ENCODE measurements at regions not wholly inside any gene's neighbourhood (a gene's known extent, or its start where the extent isn't known, plus 50 kb on each side); places are given as distances from the start of the nearest gene placed in this dataset.
A peak's percentile ranks its signal among the peaks of the same experiment; 100 is the strongest.
"Not testable (repeated sequence)": the region's sequence is repeated elsewhere in the genome, so short reads cannot be mapped to it uniquely, and the experiment has no call there.

DNA sequence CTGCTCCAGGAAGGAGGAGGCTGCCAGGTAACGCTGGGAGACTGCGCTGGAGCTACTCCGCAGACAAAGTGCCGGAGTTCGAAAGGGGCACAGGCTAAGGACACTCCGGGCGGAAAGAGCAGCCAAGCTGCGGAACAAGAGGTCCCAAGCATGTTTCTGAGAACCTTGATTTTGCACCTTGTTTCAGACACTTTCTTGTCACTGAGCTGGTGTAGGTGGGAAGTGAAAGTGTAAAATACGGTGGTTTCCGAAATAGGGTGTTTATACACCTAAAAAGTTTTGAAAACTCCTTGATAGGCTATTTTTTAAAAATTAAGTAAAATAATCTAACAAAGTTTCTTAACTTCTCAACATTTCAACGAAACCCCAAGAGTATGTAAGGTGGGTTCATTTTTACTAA is 278.2 kb downstream of the ANAPC1 start:
- DNase-seq: not testable (repeated sequence)

DNA sequence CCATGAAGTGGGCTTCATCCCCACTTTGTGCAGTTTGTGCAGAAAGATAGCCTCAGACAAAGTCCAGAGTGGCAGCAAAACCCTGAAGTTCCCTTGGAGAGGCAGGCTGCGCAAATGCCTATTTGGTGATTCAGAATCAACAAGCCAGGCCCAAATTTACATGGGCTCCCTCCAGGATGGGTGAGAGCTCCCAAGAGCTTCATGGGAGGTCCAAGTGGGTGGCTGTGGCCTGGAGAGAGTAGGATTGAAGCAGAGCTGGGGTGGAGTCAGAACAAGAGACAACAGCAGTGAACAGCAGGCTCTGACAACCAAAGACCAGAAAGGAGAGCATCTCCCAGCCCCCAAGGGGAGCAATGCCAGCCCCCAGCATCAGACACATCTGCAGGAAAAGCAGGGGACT is 277.4 kb downstream of the ANAPC1 start:
- DNase-seq: not testable (repeated sequence)

DNA sequence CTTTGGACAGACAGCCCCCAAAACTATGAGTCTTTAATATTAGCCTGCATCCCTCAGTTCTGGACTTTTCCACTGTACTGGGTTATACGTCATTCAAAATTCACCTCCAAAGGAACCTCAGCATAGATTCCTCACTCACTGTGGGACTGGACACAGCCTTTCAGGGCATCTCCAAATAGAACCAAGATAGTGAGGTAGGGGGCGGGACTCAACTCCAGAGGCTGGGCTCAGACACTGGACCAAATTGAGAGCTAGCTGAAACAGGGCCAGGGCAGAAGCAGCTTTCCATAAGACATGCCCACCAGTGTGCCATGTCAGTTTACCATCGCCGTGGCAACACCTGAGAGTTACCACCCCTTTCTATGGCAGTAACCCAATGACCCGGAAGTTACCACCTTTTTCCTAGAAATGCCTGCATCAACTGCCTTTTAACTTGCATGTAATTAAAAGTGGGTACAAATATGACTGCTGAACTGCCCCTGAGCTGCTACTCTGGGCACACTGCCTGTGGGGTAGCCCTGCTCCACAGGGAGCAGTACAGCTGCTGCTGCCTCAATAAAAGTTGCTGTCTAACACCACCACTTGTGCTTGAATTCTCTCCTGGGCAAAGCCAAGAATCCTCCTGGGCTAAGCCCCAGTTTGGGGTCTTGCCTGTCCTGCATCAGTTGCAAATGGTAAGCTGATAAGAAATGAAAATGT is 274.7 kb downstream of the ANAPC1 start:
- not testable (repeated sequence) for DNase-seq

DNA sequence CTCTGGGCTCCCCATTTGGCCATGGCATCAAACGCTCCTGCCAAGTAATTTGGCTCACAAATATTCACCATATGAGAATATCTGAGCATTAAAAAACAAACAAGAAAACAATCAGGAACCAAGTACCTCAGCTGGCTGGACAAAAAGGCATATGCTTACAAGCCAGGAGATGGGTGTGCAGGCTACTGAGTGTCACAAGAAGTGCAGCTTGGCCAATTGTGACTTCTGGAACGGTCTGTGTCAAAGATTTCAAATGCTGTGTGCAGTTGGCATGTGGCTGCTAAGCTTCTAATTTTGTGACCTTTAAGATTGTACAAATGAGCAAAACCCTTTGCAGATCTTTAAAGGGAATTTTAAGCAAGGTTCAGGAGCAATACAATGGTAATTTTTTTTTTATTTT is 274.0 kb downstream of the ANAPC1 start:
- not testable (repeated sequence) for DNase-seq

DNA sequence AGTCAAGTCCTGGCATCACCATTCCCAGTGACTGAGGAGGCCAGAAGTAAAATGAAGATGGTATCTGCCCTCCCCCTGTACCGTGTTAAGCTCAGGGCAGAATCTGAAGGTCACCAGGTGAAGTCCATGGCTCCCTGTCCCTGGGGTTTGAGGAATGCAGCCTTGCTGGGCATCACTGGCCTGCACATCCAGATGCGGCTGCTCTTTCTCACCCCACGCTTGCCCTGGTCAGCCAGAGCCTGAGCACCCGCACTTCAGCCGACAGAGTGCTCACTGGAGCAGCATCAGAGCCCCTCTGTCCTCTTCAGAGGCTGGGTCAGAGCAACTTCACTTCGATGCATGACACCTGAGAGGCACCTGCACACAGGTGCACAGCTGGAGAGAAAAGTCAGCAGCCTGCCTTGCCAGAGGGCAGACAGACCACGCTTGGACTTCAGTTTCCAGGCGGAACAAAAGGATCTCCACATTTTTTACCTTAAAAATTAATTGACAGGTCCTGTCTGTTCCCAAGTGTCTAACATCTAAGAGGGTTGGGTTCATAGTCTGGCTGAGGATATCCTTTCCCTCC is 267.3 kb downstream of the ANAPC1 start:
- no peak for DNase-seq

DNA sequence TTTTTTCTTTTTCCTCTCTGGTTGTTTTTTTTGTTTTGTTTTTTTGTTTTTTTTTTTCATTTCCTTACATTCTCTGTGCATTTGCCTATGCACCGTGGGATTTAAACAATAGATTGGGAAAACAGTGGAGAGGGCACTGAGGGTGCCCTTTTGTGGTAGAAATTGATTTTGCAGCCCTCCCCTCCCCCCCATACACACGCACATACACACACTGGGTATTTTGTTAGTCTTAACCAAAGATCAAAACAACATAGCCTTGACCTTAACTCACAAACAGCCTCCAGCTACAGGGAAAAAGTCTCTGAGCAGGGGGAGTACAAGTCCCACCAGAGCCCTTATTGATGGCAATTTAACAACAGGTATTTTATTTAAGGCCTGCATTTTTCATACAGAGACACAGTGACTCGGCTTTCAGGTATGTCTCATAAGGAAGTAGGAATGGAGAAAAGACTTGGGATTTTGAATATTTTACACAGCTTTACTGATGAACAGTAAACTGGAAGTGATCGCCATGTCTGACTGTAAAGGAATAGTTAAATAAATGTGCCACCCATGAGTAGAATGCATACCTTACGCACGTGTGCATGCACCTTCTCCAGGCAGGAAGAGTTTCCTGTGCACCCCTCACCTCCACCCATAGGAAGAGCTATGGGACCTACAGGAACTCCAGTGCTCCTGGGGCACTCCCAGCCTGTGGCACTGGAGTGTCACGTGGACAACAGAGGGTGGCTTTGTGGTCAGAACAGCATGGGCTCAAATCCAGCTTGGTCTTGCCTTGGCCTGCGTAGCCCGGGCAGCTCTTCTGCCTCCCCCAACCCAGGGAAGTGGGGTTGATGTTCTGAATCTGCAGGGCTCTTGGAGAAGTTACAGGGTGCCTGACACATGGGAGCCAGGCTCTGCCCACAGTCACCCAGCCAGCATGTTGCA is 266.4 kb downstream of the ANAPC1 start:
- DNase-seq: no peak

DNA sequence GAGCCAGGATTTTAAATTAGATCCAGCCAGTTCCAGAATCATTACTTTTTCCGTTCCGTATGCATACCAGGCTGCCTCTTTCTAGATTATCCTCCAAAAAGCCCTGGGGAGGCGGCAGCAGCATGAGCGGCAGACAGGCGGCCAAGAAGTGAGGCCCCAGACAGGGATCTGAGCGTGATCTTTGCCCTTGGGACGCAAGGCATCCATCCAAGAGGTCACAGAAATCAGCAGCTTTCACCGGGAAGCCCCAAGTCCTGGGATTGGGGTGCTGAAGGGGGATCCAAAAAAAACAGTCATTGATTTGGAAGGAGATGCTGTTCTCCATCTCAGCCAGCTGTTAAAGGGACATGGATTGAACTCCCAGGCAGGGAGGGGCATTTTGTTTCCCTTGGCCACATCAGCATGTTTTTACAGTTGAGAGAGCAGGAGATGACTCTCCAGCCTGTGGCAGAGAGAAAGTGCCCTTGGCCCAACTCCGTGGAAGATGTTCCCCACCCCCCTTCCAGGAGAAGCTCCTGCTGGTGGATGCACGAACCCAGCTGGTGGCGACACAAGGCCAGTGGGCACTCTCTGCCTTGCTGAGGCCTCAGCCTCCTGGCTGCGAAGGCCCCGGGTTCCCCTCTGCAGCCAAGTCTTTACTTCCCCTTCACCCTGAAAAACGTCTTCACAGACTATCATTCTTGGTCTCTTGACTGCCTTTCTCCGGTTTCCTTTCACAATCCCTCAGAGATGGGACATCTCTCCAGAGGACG is 265.6 kb downstream of the ANAPC1 start:
- DNase-seq: no peak

DNA sequence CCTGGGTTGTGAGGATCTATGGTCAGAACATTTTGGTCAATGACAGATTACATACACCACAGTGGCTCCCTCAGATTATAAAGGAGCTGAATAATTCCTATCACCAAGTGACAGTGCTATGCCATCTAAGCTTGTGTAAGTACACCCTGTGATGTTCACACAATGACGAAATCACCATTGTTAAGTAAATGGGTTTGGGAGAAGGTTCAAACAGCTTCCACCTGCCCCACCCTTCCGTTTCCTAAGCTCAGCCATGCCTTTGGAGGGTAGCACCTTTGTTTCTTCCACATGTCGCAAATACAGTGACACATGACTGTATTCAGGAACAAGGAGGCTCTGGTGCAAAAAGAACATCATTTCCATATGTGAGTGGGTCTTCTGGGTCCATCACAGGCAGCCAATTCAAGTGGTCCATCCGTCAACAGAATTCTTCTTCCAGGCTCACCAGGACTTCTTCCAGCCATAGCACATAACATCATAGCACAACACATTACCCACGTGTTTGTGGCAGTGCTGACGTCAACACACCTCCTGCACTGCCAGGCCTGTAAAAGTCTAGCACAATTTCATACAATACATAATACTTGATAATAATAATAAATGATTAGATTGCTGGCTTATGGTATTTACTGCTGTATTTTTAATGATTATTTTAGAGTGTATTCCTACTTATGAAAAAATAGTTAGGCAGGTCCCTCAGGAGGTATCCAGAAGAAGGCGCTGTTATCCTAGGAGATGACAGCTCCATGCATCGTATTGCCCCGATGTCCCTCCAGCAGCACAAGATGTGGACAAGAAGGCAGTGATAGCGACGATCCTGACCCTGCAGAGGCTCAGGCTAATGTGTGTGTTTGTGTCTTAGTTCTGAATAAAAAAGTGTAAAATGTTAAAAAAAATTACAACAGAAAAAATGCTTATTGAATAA is 264.8 kb downstream of the ANAPC1 start:
- DNase-seq: peak; percentile 49

DNA sequence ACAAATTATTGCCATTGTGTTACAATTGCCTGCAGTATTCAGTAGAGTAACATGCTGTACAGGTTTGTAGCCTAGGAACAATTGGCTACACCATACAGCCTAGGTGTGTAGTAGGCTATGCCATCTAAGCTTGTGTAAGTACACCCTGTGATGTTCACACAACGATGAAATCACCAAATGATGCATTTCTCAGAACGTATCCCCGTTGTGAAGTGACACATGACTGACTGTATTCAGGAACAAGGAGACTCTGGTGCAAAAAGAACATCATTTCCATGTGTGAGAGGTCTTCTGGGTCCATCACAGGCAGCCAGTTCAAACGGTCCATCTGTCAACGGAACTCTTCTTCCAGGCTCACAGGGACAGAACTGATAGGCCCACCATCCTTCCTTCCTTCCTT is 263.7 kb downstream of the ANAPC1 start:
- no peak for DNase-seq

DNA sequence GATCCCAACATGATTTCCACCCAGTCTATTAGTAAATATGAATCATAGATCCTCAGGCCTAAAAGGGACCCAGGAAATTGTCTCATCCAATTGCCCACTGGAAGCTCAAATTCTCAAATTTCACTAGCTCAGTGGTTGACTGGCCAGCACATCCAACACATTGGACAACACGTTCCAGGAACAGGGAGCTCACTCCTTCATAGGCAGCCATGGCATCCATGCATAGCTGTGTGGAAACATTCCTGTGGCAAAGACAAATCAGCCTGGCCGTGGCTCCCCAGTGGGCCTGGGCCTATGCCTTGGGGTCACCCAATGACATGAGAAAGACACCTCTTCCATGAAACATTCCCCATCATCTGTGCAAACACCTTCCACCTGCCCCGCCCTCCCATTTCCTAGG is 261.1 kb downstream of the ANAPC1 start:
- DNase-seq: no peak

DNA sequence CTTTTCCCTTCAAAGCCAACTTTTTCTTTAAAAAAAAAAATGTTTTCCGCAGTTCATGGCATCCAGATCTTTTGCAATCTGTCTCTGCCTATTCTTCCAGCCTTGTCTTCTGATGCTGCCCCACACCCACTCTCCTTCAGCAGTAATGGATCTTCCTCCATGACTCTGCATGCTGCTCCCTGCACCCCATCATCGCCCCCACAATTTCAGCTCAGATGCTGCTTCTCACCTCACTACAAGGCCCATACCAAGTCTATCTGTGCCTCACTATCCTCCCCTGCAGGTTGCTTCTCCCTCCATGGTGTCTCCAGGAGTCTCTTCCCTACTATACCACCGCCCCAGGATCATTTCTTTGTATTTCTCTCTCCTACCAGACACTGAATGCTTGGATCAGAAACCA is 260.6 kb downstream of the ANAPC1 start:
- DNase-seq: no peak

DNA sequence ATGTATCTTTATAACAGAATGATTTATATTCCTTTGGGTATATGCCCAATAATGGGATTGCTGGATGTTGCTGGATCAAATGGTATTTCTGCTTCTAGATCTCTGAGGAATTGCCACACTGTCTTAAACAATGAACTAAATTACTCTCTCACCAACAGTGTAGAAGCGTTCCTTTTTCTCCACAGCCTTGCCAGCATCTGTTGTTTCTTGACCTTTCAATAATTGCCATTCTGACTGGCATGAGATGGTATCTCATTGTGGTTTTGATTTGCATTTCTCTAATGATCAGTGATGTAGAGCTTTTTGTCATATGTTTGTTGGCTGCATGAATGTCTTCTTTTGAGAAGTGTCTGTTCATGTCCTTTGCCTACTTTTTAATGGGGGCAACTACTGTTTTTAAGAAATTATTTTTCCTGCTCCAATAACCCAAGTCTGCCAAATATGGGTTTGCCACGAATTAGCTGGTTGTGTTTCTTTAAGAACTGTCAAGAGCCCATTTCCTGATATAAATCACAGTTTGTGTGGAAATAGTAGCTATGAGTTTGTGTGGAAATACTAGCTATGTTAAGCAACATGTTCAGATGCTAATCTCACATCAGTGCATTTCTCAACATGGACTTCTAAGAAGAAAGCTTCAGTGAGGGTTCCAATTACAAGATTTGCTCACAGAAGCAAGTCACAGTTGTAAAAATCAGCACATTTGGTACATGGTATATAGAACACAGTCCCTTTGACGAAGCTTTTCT is 259.4 kb downstream of the ANAPC1 start:
- DNase-seq: peak; percentile 48

DNA sequence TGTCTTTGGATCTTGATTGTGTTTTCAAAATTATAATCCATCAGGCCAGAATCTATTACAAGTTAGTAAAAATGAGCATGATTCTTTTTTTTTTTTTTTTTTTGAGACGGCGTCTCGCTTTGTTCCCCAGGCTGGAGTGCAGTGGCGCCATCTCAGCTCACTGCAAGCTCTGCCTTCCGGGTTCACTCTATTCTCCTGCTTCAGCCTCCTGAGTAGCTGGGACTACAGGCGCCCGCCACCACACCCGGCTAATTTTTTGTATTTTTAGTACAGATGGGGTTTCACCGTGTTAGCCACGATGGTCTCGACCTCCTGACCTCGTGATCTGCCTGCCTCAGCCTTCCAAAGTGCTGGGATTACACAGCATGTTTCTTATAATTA is 258.8 kb downstream of the ANAPC1 start:
- not testable (repeated sequence) for DNase-seq

DNA sequence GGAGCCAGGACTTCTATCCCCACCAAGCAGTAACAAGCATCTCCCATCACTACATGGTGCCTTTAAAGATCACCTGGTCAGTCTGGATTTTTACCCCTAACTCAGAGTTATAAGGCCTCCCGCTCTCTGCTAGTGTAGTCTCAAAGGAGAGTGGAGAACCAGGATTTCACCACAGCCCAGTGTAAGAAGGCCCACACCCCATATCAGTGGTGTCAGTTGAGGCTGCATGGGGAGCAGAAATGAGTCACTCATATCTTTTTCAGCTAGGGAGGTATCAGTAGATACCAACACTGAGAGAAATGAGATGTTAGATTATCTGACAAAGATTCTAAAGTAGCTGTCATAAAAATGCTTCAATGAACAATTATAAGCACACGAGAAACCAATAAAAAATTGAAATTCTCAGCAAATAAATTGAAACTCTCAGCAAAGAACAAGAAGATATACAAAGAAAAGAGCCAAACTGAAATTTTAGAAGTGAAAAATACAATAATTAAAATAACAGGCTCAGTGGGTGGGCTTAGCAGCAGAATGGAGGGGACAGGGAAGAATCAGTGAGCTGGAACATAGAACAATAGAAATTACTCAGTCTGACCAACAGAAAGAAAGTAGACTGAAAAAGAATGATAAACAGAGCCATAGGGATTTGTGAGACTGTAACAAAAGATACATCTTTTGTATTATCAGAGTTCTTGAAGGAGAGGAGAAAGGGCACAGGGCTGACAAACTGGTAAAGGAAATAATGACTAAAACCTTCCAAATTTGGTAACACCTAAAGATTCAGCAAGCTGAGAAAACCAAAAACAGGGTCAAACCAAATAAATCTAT is 257.7 kb downstream of the ANAPC1 start:
- DNase-seq: peak; percentile 72

DNA sequence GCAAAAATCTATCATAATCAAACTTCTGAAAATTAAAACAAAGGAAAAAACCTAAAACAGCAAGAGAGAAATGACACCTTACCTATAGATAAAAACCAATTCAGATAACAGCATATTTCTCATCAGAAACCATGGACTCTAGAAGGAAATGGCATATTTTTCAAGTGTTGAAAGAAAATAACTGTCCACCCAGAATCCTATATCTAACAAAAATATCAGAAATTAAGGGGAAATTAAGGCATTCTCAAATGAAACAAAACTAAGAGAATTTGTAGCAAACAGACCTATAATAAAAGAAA is 257.2 kb downstream of the ANAPC1 start:
- DNase-seq: no peak

DNA sequence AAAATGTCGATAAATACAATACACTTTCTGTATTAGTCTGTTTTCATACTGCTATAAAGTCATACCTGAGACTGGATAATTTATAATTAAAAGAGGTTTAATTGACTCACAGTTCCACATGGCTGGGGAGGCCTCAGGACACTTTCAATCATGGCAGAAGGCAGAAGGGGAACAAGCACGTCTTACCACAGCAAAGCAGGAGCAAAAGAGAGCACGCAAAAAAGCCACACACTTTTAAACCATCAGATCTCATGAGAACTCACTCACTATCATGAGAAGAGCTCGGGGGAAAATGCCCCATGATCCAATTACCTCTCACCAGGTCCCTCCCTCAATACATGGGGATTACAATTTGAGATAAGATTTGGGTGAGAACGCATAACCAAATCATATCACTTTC is 256.7 kb downstream of the ANAPC1 start:
- DNase-seq: no peak

DNA sequence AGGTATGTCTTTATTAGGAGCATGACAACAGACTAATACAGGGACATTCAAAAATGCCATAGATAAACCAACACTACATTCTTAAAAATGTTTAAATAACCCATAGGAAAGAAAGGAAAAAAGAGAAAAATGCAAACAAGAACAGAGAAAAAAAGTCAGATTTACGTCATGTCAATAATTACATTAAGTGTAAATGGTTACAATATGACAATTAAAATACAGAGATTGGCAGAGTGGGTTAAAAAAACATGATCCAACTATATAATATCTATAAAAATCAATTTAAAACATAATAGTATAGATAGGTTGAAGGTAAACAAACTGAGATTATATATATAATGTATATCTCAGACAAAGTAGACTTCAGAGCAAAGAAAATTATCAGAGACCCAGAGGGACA is 255.8 kb downstream of the ANAPC1 start:
- no peak for DNase-seq

DNA sequence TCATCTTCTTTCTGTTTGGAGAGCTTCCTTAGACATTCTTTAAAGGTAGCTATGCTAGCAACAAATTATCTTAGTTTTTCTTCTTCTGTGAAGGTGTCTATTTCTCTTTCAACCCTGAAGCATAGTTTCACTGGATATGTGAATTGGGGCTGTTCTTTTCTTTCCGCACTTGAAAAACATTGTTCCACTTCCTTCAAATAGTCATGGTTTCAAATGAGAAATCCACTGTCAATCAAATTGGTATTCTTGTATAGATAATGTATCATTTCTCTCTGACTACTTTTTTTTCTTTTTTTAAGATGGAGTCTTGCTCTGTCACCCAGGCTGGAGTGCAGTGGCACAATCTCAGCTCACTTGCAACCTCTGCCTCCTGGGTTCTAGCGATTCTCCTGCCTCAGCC is 254.0 kb downstream of the ANAPC1 start:
- DNase-seq: no peak

DNA sequence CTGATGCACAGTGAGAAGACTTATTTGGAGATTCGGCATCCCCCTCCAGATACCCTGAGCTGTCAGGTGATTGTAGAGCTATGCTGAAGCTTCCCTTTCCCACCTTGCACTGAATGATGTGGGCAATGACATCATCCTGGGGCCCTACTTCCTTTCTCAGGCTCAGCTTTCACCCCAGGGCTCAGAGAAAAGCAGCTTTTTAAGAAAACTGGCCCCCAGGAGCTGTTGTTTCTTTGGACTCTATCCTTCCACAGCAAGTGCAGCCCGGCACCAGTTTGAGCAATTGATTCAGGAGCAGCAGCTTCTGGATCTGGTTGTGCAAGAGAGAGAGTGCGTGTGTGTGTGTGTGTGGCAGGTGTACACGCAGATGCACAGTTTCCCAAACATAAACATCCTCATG is 251.3 kb downstream of the ANAPC1 start:
- no peak for DNase-seq

DNA sequence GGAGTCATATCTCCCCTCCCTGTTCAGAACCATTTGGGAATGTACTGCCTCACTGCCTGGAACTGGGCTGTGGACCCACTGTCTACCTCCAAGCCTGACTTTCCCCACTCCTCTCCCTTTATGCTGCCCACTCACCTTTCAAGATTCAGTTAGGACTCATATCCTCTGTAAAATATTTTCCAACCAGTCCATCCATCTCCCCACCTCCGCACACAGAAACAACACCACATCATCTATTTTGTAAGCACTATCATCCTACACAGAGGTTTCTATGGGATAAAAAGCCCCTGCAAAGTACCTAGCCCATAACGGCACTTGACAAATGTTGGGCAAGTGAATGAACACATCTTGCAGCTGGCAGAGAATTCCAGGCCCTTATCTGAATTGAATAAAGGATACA is 250.8 kb downstream of the ANAPC1 start:
- no peak for DNase-seq

DNA sequence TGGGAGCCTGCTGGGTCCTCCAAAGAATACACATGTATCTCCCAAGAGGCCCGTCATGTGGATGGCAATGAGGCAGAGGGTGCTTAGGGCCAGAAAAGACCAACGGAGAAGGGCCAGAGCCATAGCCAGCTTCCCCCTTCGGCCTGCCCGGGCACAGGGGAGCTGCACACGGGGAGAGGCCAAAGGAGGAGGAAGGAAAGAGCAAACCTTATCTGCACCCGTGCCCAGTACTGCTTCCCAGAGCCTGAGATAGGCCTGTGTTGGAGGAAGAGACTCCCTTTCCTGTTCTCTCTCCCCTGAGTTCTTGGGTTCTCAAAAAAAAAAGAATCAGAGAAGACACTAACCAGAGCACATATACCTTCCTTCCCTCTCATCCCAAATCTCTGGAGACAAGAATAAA is 250.3 kb downstream of the ANAPC1 start:
- DNase-seq: peak; percentile 11
